CD4-positive, alpha-beta memory T cell (primary cell): ENCODE measurements at regions not wholly inside any gene's neighbourhood (a gene's known extent, or its start where the extent isn't known, plus 50 kb on each side); places are given as distances from the start of the nearest gene placed in this dataset.

Source experiments
- CTCF ChIA-PET: fragments of 350-600 bp; sonication (Branson Sonifier 250); formaldehyde crosslinking; loops from one replicate; lab custom pipeline; 2021; ENCODE audit warnings: inconsistent platforms; ENCODE audit not compliant: partially characterized antibody; lab: Charles Lee
- POLR2A ChIA-PET: fragments of 350-600 bp; sonication (Branson Sonifier 250); formaldehyde crosslinking; loops from one replicate; lab custom pipeline; 2021; ENCODE audit not compliant: partially characterized antibody; lab: Charles Lee
- DNase-seq, 5 donors: peaks; one replicate each; pipeline versions ENCODE4 v3.0.0 to v3.0.0-alpha.2; 2020 to 2022; ENCODE audit warnings: mixed read lengths in 1 of 5
- H3K27ac ChIP-seq: one replicate; pipeline ENCODE4 v1.7.0; 2013; ENCODE audit warnings: low read depth, low read length
- H3K27me3 ChIP-seq: 2 replicates; pipeline ENCODE4 v1.7.0; 2013; ENCODE audit warnings: mild to moderate bottlenecking, low read length, moderate library complexity; ENCODE audit not compliant: insufficient read depth
- H3K36me3 ChIP-seq: 2 replicates; pipeline ENCODE4 v1.7.0; 2013; ENCODE audit warnings: mild to moderate bottlenecking, low read length, moderate library complexity; ENCODE audit not compliant: insufficient read depth
- H3K4me1 ChIP-seq: 2 replicates; pipeline ENCODE4 v1.7.0; 2013; ENCODE audit warnings: mild to moderate bottlenecking, low read length, moderate library complexity; ENCODE audit not compliant: insufficient read depth
- H3K4me3 ChIP-seq, 2 donors: one replicate each; pipeline ENCODE4 v1.7.0; 2013; ENCODE audit warnings: low read length in 2 of 2, mild to moderate bottlenecking in 1 of 2
- H3K9me3 ChIP-seq, 2 donors: one replicate each; pipeline ENCODE4 v1.7.0; 2013; ENCODE audit warnings: low read length in 2 of 2, control low read depth in 1 of 2; ENCODE audit not compliant: control insufficient read depth in 1 of 2
- H3K27ac Mint-ChIP-seq, 7 donors: one replicate each; pipeline ENCODE4 v1.8.0; 2020 to 2021; ENCODE audit warnings: mixed read lengths in 7 of 7, mild to moderate bottlenecking in 6 of 7, inconsistent platforms in 3 of 7, moderate library complexity in 3 of 7
- H3K27me3 Mint-ChIP-seq, 2 donors: one replicate each; pipeline ENCODE4 v1.8.0; 2020 to 2021; ENCODE audit warnings: mixed read lengths in 2 of 2
- H3K36me3 Mint-ChIP-seq, 2 donors: one replicate each; pipeline ENCODE4 v1.8.0; 2020 to 2021; ENCODE audit warnings: mixed read lengths in 2 of 2, inconsistent platforms in 1 of 2, mild to moderate bottlenecking in 1 of 2
- H3K4me1 Mint-ChIP-seq, 4 donors: one replicate each; pipeline ENCODE4 v1.8.0; 2020 to 2021; ENCODE audit warnings: mixed read lengths in 4 of 4, mild to moderate bottlenecking in 1 of 4
- H3K4me3 Mint-ChIP-seq, 8 donors: one replicate each; pipeline ENCODE4 v1.8.0; 2020 to 2021; ENCODE audit warnings: mixed read lengths in 8 of 8, mild to moderate bottlenecking in 7 of 8, moderate library complexity in 6 of 8, inconsistent platforms in 3 of 8
- H3K9me3 Mint-ChIP-seq, 8 donors: one replicate each; pipeline ENCODE4 v1.8.0; 2020 to 2021; ENCODE audit warnings: mixed read lengths in 8 of 8, mild to moderate bottlenecking in 5 of 8, inconsistent platforms in 3 of 8, moderate library complexity in 1 of 8
- intact Hi-C: fragments of 100-400 bp; cut with micrococcal nuclease; formaldehyde crosslinking; loops from one replicate; pipeline ENCODE4 v1.15.1; 2023

DNA sequence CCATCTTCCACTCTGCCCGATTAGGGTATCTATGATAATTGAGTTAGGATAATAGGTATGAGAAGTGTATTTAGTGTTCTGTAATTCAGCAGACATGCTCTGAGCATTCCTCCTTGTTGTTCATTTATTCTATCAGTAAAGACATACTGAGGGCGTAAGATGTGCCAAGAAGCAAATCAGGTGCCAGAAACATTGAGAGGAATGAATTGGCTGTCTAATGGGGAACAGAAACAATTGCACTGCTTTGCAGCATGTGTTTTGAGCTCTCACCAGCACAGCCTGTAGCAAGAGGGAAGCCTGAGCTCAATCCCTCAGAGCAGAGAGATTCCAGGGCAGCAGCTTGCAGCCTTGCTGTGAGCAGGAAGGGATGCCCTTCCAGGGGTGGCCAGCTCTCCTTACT, 589.3 kb downstream of the BCL11B start:
- no peak for DNase-seq
- Histone ChIP-seq H3K27me3 (no peaks in the 10 kb centered on the region), H3K4me3 (no peak overlapping the region), H3K9me3 (no peaks in the 10 kb centered on the region), H3K36me3 (no peaks in the 10 kb centered on the region), H3K4me1 (no peaks in the 10 kb centered on the region), H3K27ac (no peak overlapping the region)
- no peak overlapping the region for H3K4me3 Mint-ChIP-seq
- no peaks in the 10 kb centered on the region for H3K4me1 Mint-ChIP-seq
- ChIA-PET CTCF (no interaction called here), POLR2A (no interaction called here)
- H3K27me3 Mint-ChIP-seq: peaks cover 0 to 4% of the 10 kb centered on the region in 2 donors
- H3K36me3 Mint-ChIP-seq: no peaks in the 10 kb centered on the region
- intact Hi-C loops: no loop called here
- H3K9me3 Mint-ChIP-seq: peaks cover 0 to 6% (median 4%) of the 10 kb centered on the region in 8 donors
- peak overlapping the region in 2 of 7 donors; percentile 14 to 21 for H3K27ac Mint-ChIP-seq

DNA sequence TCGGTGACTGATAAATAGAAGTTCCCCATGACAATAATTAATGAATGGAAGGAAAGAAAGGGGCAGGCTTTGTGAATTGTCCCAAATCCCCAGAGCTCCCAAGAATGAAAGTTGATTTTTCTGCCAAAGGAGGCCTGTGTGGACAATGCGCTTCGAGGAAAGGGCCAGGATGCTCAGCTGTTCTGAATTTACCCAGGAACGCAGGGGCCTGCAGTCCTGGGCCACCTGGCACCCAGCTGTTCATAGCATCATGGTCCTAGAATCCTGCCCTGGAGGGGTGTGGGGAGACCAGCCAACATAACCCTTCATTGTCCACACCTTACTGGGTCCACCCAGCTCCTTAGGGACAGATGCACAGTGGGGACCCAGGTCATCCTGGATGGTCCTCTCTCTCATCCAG, 587.5 kb downstream of the BCL11B start:
- H3K9me3 Mint-ChIP-seq: peaks cover 0 to 2% (median 0%) of the 10 kb centered on the region in 8 donors
- no peaks in the 10 kb centered on the region for H3K36me3 Mint-ChIP-seq
- Histone ChIP-seq H3K4me3 (no peak overlapping the region), H3K27me3 (no peaks in the 10 kb centered on the region), H3K9me3 (no peaks in the 10 kb centered on the region), H3K36me3 (no peaks in the 10 kb centered on the region), H3K4me1 (no peaks in the 10 kb centered on the region), H3K27ac (no peak overlapping the region)
- intact Hi-C loops: no loop called here
- ChIA-PET CTCF (interaction anchor here (1.3 kb wide), 1 partner anchor 17 kb away, joined by 3 read pairs; no protein-coding TSS in a partner anchor), POLR2A (no interaction called here)
- H3K27me3 Mint-ChIP-seq: no peaks in the 10 kb centered on the region
- no peak for DNase-seq
- H3K4me1 Mint-ChIP-seq: no peaks in the 10 kb centered on the region
- no peak overlapping the region for H3K4me3 Mint-ChIP-seq
- H3K27ac Mint-ChIP-seq: no peak overlapping the region

DNA sequence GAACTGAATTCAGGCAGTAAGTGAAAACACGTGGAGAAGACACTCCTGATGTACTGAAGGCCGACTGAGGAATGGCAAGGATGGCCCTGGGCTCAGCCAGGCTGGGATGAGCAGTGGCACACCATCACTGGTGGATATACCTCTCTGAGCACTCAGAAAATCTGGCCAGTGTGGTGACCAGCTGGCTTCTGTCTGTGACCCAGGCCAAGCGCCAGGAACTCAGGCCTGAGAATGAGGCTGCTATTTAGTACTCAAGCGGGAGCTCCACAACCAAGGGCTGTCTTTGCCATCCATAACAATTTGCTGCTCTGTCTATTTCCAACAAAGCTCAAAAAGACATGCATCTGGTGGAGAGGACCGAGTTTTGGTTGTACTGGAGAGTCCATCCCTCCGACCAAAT, 586.3 kb downstream of the BCL11B start:
- no peaks in the 10 kb centered on the region for H3K9me3 ChIP-seq
- Mint-ChIP-seq H3K4me1 (no peaks in the 10 kb centered on the region), H3K4me3 (no peak overlapping the region), H3K9me3 (peaks cover 0 to 2% (median 0%) of the 10 kb centered on the region in 8 donors), H3K27me3 (no peaks in the 10 kb centered on the region), H3K36me3 (no peaks in the 10 kb centered on the region), H3K27ac (no peak overlapping the region)
- intact Hi-C loops: no loop called here
- no peak for DNase-seq
- ChIA-PET CTCF (interaction anchor here (1.2 kb wide), 1 partner anchor 23 kb away, joined by 3 read pairs; no protein-coding TSS in a partner anchor), POLR2A (no interaction called here)
- H3K27me3 ChIP-seq: no peaks in the 10 kb centered on the region
- H3K4me3 ChIP-seq: no peak overlapping the region
- no peaks in the 10 kb centered on the region for H3K36me3 ChIP-seq
- H3K27ac ChIP-seq: no peak overlapping the region
- no peaks in the 10 kb centered on the region for H3K4me1 ChIP-seq

DNA sequence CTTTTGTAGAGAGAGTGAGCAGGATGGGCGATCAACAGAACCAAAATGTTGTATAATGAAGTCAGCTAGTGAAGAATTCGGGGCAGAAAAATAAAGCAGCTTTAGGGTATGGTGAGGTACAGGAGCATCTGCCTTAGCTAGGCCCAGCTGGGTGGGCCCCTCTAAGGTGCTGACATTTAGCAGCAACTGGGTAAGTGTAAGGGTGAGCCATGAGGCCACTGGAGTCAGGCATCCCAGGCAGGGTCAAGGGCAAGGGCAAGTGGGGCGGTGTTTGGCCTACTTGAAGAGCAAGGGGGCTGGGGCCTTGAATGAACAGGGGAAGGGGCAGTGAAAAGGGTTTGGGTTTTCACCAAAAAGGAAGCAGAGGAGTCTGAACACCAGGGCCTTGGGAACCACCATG, 583.6 kb downstream of the BCL11B start:
- no peaks in the 10 kb centered on the region for H3K27me3 Mint-ChIP-seq
- Histone ChIP-seq H3K27me3 (no peaks in the 10 kb centered on the region), H3K9me3 (no peaks in the 10 kb centered on the region), H3K4me3 (no peak overlapping the region), H3K27ac (no peak overlapping the region), H3K36me3 (no peaks in the 10 kb centered on the region), H3K4me1 (no peaks in the 10 kb centered on the region)
- no peaks in the 10 kb centered on the region for H3K9me3 Mint-ChIP-seq
- no peaks in the 10 kb centered on the region for H3K36me3 Mint-ChIP-seq
- intact Hi-C loops: no loop called here
- H3K27ac Mint-ChIP-seq: no peak overlapping the region
- DNase-seq: no peak
- no peak overlapping the region for H3K4me3 Mint-ChIP-seq
- no peaks in the 10 kb centered on the region for H3K4me1 Mint-ChIP-seq
- ChIA-PET CTCF (no interaction called here), POLR2A (no interaction called here)

DNA sequence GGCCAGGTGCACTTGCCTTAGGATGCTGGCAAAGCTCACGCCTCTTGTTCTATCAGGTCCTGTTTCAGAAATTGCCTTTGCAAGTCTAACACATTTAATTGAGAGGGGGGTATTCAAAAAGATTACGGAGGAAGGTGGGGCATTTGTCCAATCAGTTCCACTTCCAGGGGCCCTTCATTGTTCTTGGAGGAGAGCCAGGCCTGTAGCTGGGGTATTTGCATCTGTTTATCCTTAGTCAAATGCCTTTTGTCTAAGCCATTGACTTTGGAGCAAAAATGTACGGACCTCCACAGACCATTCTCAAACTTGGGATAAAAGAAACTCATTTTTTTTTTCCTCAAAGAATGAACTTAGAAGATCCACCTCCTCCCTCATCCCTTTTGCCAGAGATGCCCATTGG, 582.0 kb downstream of the BCL11B start:
- Histone ChIP-seq H3K4me3 (no peak overlapping the region), H3K27ac (no peak overlapping the region), H3K9me3 (no peaks in the 10 kb centered on the region), H3K27me3 (no peaks in the 10 kb centered on the region), H3K36me3 (no peaks in the 10 kb centered on the region), H3K4me1 (no peaks in the 10 kb centered on the region)
- Mint-ChIP-seq H3K9me3 (no peaks in the 10 kb centered on the region), H3K4me3 (no peak overlapping the region), H3K27ac (no peak overlapping the region), H3K4me1 (no peaks in the 10 kb centered on the region), H3K27me3 (no peaks in the 10 kb centered on the region), H3K36me3 (no peaks in the 10 kb centered on the region)
- ChIA-PET POLR2A (no interaction called here), CTCF (interaction anchor here (2.5 kb wide), 1 partner anchor 13 kb away, joined by 6 read pairs; no protein-coding TSS in a partner anchor)
- intact Hi-C loops: no loop called here
- no peak for DNase-seq

DNA sequence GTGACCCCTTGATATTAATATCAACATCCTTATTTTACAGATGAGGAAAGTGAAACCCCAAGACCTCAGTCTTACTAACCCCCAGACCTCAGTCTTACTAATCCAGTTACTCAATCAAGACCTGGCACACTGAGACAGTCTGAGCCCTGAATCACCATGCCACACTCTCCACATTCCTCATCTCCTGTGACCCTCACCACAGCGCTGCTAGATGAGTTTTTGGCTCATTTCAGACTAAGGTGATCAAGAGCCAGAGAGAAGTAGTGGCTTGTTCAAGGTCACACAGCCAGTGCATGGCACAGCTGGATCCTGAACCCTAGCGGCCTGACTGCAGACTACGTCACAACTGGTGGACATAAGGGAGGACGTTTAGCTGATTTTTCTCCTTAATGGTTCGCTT, 579.2 kb downstream of the BCL11B start:
- peaks cover 0 to 8% of the 10 kb centered on the region in 2 donors for H3K36me3 Mint-ChIP-seq
- H3K27ac Mint-ChIP-seq: no peak overlapping the region
- H3K9me3 Mint-ChIP-seq: peaks cover 3 to 17% (median 11%) of the 10 kb centered on the region in 8 donors
- H3K27me3 Mint-ChIP-seq: peaks cover 0 to 2% of the 10 kb centered on the region in 2 donors
- POLR2A ChIA-PET: interaction anchor here (0.8 kb wide), 1 partner anchor 574 kb away, joined by 3 read pairs; no protein-coding TSS in a partner anchor
- Histone ChIP-seq H3K9me3 (no peaks in the 10 kb centered on the region), H3K36me3 (no peaks in the 10 kb centered on the region), H3K4me1 (no peaks in the 10 kb centered on the region), H3K4me3 (no peak overlapping the region), H3K27me3 (no peaks in the 10 kb centered on the region), H3K27ac (no peak overlapping the region)
- peak overlapping the region in 1 of 8 donors; percentile 20 for H3K4me3 Mint-ChIP-seq
- CTCF ChIA-PET: no interaction called here
- no peaks in the 10 kb centered on the region for H3K4me1 Mint-ChIP-seq
- DNase-seq: no peak
- intact Hi-C loops: no loop called here

DNA sequence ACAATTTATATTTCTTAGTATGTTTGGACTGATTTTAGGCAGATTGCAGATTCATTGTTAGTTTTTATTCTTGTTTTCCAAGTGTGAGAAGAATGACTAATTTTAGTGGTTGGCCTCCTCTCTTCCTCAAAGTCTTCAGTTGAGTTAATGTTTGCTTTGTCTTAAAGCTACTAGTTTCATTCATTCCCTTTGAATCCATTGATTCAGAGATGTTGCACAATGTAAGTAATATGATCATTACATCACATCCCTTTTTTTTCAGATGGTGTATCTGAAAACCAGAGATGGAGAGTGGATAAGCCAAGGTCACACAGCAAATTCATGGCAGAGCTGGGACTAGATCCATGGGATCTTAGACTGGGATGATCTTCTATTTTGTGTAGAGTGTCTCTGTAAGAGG, 577.5 kb downstream of the BCL11B start:
- ChIA-PET CTCF (no interaction called here), POLR2A (interaction anchor here (1.4 kb wide), 1 partner anchor 555 kb away, joined by 3 read pairs; no protein-coding TSS in a partner anchor)
- no peaks in the 10 kb centered on the region for H3K4me1 Mint-ChIP-seq

More for the DNA sequence above, 577.5 kb downstream of the BCL11B start:
- H3K27me3 Mint-ChIP-seq: peaks cover 0 to 2% of the 10 kb centered on the region in 2 donors
- no peak for DNase-seq
- no peak overlapping the region for H3K4me3 Mint-ChIP-seq
- Histone ChIP-seq H3K27ac (no peak overlapping the region), H3K4me1 (no peaks in the 10 kb centered on the region), H3K36me3 (no peaks in the 10 kb centered on the region), H3K9me3 (no peaks in the 10 kb centered on the region), H3K27me3 (no peaks in the 10 kb centered on the region), H3K4me3 (no peak overlapping the region)
- intact Hi-C loops: no loop called here
- H3K27ac Mint-ChIP-seq: no peak overlapping the region
- peaks cover 0 to 8% of the 10 kb centered on the region in 2 donors for H3K36me3 Mint-ChIP-seq
- peaks cover 3 to 17% (median 12%) of the 10 kb centered on the region in 8 donors for H3K9me3 Mint-ChIP-seq
